SU-DHL-6 (cell line): ENCODE measurements at regions not wholly inside any gene's neighbourhood (a gene's known extent, or its start where the extent isn't known, plus 50 kb on each side); places are given as distances from the start of the nearest gene placed in this dataset.
"Not testable (repeated sequence)": the region's sequence is repeated elsewhere in the genome, so short reads cannot be mapped to it uniquely, and the experiment has no call there.

ENCODE experiments used
- H2AFZ ChIP-seq: fragments of 200-600 bp; sonication (generic); 2 replicates; pipeline ENCODE4 v1.6.1; 2014; ENCODE audit warnings: low read depth, mild to moderate bottlenecking, moderate library complexity, mixed read lengths, antibody characterized with exemption, low read length; ENCODE audit not compliant: severe bottlenecking
- H3F3A ChIP-seq: fragments of 200-600 bp; shearing (Covaris generic); 2 replicates; pipeline ENCODE4 v1.6.0; 2016; ENCODE audit warnings: antibody characterized with exemption, mild to moderate bottlenecking; ENCODE audit not compliant: insufficient read depth
- H3K27ac ChIP-seq: fragments of 200-600 bp; sonication (generic); 2 replicates; pipeline ENCODE4 v1.5.1; 2016; ENCODE audit warnings: low read depth, mild to moderate bottlenecking, low read length, moderate library complexity, mixed read lengths
- H3K27me3 ChIP-seq: fragments of 200-600 bp; sonication (generic), shearing (Covaris generic); 2 replicates; pipeline ENCODE4 v1.6.0; 2014; ENCODE audit warnings: mild to moderate bottlenecking, low read length
- H3K36me3 ChIP-seq: fragments of 200-600 bp; sonication (generic); 2 replicates; pipeline ENCODE4 v1.6.1; 2014; ENCODE audit warnings: mild to moderate bottlenecking, low read length, mixed read lengths
- H3K4me2 ChIP-seq: fragments of 300-600, 200-600 bp; shearing (Covaris generic), sonication (generic); 2 replicates; pipeline ENCODE4 v1.6.0; 2014; ENCODE audit warnings: low read length, low read depth, mild to moderate bottlenecking; ENCODE audit not compliant: poor library complexity, severe bottlenecking
- H3K4me3 ChIP-seq: fragments of 200-600 bp; sonication (generic); 2 replicates; pipeline ENCODE4 v1.5.1; 2014; ENCODE audit warnings: antibody characterized with exemption, low read length, mild to moderate bottlenecking, mixed read lengths; ENCODE audit not compliant: insufficient read depth, poor library complexity, severe bottlenecking
- H3K79me2 ChIP-seq: fragments of 200-600 bp; sonication (generic); 2 replicates; pipeline ENCODE4 v1.6.1; 2014; ENCODE audit warnings: mild to moderate bottlenecking, low read length, moderate library complexity; ENCODE audit not compliant: insufficient read depth
- H3K9ac ChIP-seq: fragments of 200-600 bp; sonication (generic); 2 replicates; pipeline ENCODE4 v1.7.0; 2014; ENCODE audit warnings: mild to moderate bottlenecking, low read length
- H3K9me2 ChIP-seq: fragments of 200-600 bp; sonication (generic); replicated peaks from 2 replicates; pipeline ENCODE4 v1.6.1; 2014; ENCODE audit warnings: low read length; ENCODE audit not compliant: insufficient read depth
- H3K9me3 ChIP-seq: fragments of 200-600 bp; sonication (generic); 2 replicates; pipeline ENCODE4 v1.6.1; 2014; ENCODE audit warnings: low read length, mixed read lengths; ENCODE audit not compliant: insufficient read depth
- H4K20me1 ChIP-seq: fragments of 200-600 bp; sonication (generic); 2 replicates; pipeline ENCODE4 v1.6.1; 2014; ENCODE audit warnings: low read depth, mild to moderate bottlenecking, antibody characterized with exemption, low read length, moderate library complexity, mixed read lengths
- CTCF ChIP-seq: fragments of 200-600 bp; sonication (generic); IDR thresholded peaks from one replicate; pipeline ENCODE4 v1.5.1; 2017; ENCODE audit warnings: antibody characterized with exemption, mild to moderate bottlenecking, low read length, moderate library complexity; ENCODE audit not compliant: insufficient read depth, poor library complexity, severe bottlenecking
- EZH2phosphoT487 ChIP-seq: fragments of 200-600 bp; sonication (generic), shearing (Covaris generic); conservative IDR thresholded peaks from 2 replicates; pipeline ENCODE4 v1.6.1; 2018; ENCODE audit warnings: mild to moderate bottlenecking, antibody characterized with exemption, low read length, moderate library complexity, mixed read lengths

GRCh38 chr2:37740164-37740739 is 68.8 kb upstream of the CDC42EP3 start:
- Histone ChIP-seq H3F3A (no peaks in the 10 kb centered on the region), H3K9ac (no peak overlapping the region), H3K4me2 (no peak overlapping the region), H3K79me2 (no peaks in the 10 kb centered on the region), H3K36me3 (no peaks in the 10 kb centered on the region), H3K27ac (no peak overlapping the region), H4K20me1 (no peaks in the 10 kb centered on the region), H2AFZ (no peak overlapping the region), H3K9me2 (no peaks in the 10 kb centered on the region), H3K4me3 (no peak overlapping the region), H3K9me3 (no peaks in the 10 kb centered on the region), H3K27me3 (no peaks in the 10 kb centered on the region)
- TF ChIP-seq EZH2phosphoT487 (no peak), CTCF (no peak)

GRCh38 chr2:37742286-37742685 is 70.8 kb upstream of the CDC42EP3 start:
- Histone ChIP-seq H3K9me2 (no peaks in the 10 kb centered on the region), H2AFZ (no peak overlapping the region), H3K9ac (no peak overlapping the region), H3K4me3 (no peak overlapping the region), H3K27me3 (no peaks in the 10 kb centered on the region), H3K36me3 (no peaks in the 10 kb centered on the region), H3K79me2 (no peaks in the 10 kb centered on the region), H3K4me2 (no peak overlapping the region), H4K20me1 (no peaks in the 10 kb centered on the region), H3K27ac (no peak overlapping the region), H3K9me3 (no peaks in the 10 kb centered on the region), H3F3A (no peaks in the 10 kb centered on the region)
- no peak for TF ChIP-seq CTCF
- no peak for TF ChIP-seq EZH2phosphoT487

- no peaks in the 10 kb centered on the region for H3K36me3 ChIP-seq
- no peak overlapping the region for H3K9ac ChIP-seq
- H3K27me3 ChIP-seq = no peaks in the 10 kb centered on the region
- no peak overlapping the region for H3K4me2 ChIP-seq
- H3K79me2 ChIP-seq = no peaks in the 10 kb centered on the region
- H3K9me2 ChIP-seq = no peaks in the 10 kb centered on the region
- TF ChIP-seq CTCF (no peak), EZH2phosphoT487 (no peak)
- no peaks in the 10 kb centered on the region for H3F3A ChIP-seq
- H3K27ac ChIP-seq = no peak overlapping the region
- no peak overlapping the region for H3K4me3 ChIP-seq
- H4K20me1 ChIP-seq = no peaks in the 10 kb centered on the region
- no peak overlapping the region for H2AFZ ChIP-seq
- H3K9me3 ChIP-seq = no peaks in the 10 kb centered on the region
Measured at GRCh38 chr2:37744010-37744409, 72.6 kb upstream of the CDC42EP3 start.

- not testable (repeated sequence) for H4K20me1 ChIP-seq, H2AFZ ChIP-seq, H3K27me3 ChIP-seq, H3K9me2 ChIP-seq, H3K79me2 ChIP-seq, H3K9me3 ChIP-seq, H3K36me3 ChIP-seq, H3K4me3 ChIP-seq, H3F3A ChIP-seq, H3K4me2 ChIP-seq, H3K9ac ChIP-seq, H3K27ac ChIP-seq
Measured at GRCh38 chr2:37744961-37745360, 73.5 kb upstream of the CDC42EP3 start.

GRCh38 chr2:37746011-37746410 is 74.6 kb upstream of the CDC42EP3 start:
- H3K9ac ChIP-seq, H3K27ac ChIP-seq, H3K4me3 ChIP-seq, H3K4me2 ChIP-seq, H3K9me3 ChIP-seq, H4K20me1 ChIP-seq, H3K36me3 ChIP-seq, H3K9me2 ChIP-seq, H3K27me3 ChIP-seq, H2AFZ ChIP-seq, H3K79me2 ChIP-seq, H3F3A ChIP-seq: not testable (repeated sequence)
